HG02571 (cell line): ENCODE measurements at regions not wholly inside any gene's neighbourhood (a gene's known extent, or its start where the extent isn't known, plus 50 kb on each side); places are given as distances from the start of the nearest gene placed in this dataset.
"Not testable (repeated sequence)": the region's sequence is repeated elsewhere in the genome, so short reads cannot be mapped to it uniquely, and the experiment has no call there.

Source experiments
- ATAC-seq: cut with Tn5 transposase; IDR thresholded peaks from one replicate; pipeline ENCODE4 v1.9.1; 2021; ENCODE audit warnings: mild to moderate bottlenecking, moderate library complexity; ENCODE audit not compliant: unreplicated experiment

- no peak for ATAC-seq
Observed at GRCh38 chr10:27349987-27350386, 109.4 kb upstream of the ACBD5 start.

GRCh38 chr10:27347827-27348207 is 107.2 kb upstream of the ACBD5 start:
- ATAC-seq = not testable (repeated sequence)

- peak; percentile 54 for ATAC-seq
Observed at GRCh38 chr10:27345455-27345920, 104.9 kb upstream of the ACBD5 start.

- ATAC-seq = peak; percentile 64
Observed at GRCh38 chr10:27344568-27345454, 104.2 kb upstream of the ACBD5 start.

GRCh38 chr10:27341001-27341400 is 100.4 kb upstream of the ACBD5 start:
- ATAC-seq = no peak

- not testable (repeated sequence) for ATAC-seq
Observed at GRCh38 chr10:27335246-27335645, 94.6 kb upstream of the ACBD5 start.

GRCh38 chr10:27330074-27330473 is 89.5 kb upstream of the ACBD5 start:
- ATAC-seq = no peak

- no peak for ATAC-seq
Observed at GRCh38 chr10:27328946-27329345, 88.3 kb upstream of the ACBD5 start.

- ATAC-seq = not testable (repeated sequence)
Observed at GRCh38 chr10:27326748-27327147, 86.2 kb upstream of the ACBD5 start.

- ATAC-seq = no peak
Observed at GRCh38 chr10:27319752-27320431, 79.3 kb upstream of the ACBD5 start.

GRCh38 chr10:27319139-27319538 is 78.5 kb upstream of the ACBD5 start:
- ATAC-seq = not testable (repeated sequence)

- ATAC-seq = not testable (repeated sequence)
Observed at GRCh38 chr10:27315082-27315481, 74.5 kb upstream of the ACBD5 start.

GRCh38 chr10:27313586-27313985 is 73.0 kb upstream of the ACBD5 start:
- ATAC-seq = not testable (repeated sequence)

GRCh38 chr10:27312854-27313253 is 72.3 kb upstream of the ACBD5 start:
- no peak for ATAC-seq

- ATAC-seq = not testable (repeated sequence)
Observed at GRCh38 chr10:27311809-27312208, 71.2 kb upstream of the ACBD5 start.

GRCh38 chr10:27298522-27298850 is 57.9 kb upstream of the ACBD5 start:
- ATAC-seq = not testable (repeated sequence)

GRCh38 chr10:27297844-27298521 is 57.4 kb upstream of the ACBD5 start:
- no peak for ATAC-seq

- ATAC-seq = not testable (repeated sequence)
Observed at GRCh38 chr10:27296285-27296684, 55.7 kb upstream of the ACBD5 start.

GRCh38 chr10:27291253-27291895 is 50.8 kb upstream of the ACBD5 start:
- ATAC-seq = not testable (repeated sequence)
